ENCODE measurements at regions not wholly inside any gene's neighbourhood (a gene's known extent, or its start where the extent isn't known, plus 50 kb on each side); places are given as distances from the start of the nearest gene placed in this dataset.

DNA sequence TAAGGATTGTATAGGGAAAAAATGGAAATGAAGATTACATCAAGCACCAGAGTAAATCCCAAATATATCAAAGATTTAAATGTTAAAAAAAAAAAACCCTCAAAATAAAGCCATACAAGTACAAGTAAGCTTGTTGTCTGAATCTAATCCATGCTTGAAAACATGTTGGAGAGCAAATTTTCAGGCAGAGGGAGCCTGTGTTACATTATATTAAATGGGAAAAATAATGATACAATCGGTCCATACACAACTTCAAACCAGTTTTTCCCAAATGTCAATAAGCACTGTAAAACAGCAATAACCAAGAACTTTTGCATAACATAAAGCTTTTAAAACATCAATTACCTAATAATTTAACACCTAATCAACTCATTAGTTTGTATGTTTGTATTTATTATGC, 949.4 kb upstream of the ADGRL4 start:
- Histone ChIP-seq H3K27ac (no peak overlapping the region), H3K4me3 (no peak overlapping the region), H3K4me1 (no peaks in the 10 kb centered on the region), H3K27me3 (replicated peaks in 1 of 7) (no peaks in the 10 kb centered on the region), H3K9me3 (peaks cover 0 to 37% (median 17%) of the 10 kb centered on the region in 8 donors), H3K36me3 (no peaks in the 10 kb centered on the region)
- WGBS, 5 donors, result 65 to 88% (median 71%) methylated on average over 1 of the region's 1 CpG
- intact Hi-C loops (cut with DNase I; ENCODE audit: low total_unique reads), result no loop called here
- no peak for DNase-seq
- TF ChIP-seq POLR2A (IDR thresholded peaks at IDR 0.05) (no peak), POLR2AphosphoS5 (IDR thresholded peaks at IDR 0.05) (no peak)
- TF ChIP-seq, protein P1, sequence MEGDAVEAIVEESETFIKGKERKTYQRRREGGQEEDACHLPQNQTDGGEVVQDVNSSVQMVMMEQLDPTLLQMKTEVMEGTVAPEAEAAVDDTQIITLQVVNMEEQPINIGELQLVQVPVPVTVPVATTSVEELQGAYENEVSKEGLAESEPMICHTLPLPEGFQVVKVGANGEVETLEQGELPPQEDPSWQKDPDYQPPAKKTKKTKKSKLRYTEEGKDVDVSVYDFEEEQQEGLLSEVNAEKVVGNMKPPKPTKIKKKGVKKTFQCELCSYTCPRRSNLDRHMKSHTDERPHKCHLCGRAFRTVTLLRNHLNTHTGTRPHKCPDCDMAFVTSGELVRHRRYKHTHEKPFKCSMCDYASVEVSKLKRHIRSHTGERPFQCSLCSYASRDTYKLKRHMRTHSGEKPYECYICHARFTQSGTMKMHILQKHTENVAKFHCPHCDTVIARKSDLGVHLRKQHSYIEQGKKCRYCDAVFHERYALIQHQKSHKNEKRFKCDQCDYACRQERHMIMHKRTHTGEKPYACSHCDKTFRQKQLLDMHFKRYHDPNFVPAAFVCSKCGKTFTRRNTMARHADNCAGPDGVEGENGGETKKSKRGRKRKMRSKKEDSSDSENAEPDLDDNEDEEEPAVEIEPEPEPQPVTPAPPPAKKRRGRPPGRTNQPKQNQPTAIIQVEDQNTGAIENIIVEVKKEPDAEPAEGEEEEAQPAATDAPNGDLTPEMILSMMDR (IDR thresholded peaks at IDR 0.05 in 8 of 11, conservative IDR thresholded peaks at IDR 0.05 in 3 of 11), result no peak

DNA sequence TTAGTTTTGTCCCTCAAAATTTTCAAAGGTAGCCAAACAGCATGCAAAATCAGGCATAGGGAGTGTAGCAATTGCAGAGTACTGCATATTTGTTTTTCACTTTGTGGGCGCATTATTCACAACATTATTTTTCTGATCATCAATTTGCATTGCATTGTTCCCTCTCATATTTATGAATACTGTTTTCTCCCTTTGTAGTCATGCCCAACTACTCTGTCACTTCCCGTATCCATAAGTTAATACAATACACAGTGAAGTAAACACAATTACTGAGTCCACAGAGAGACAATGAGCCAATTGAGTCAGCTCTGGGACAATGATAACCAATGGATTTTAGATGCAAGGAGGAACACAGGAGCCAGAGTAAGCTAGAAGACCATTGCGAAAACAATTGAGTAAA, 944.0 kb upstream of the ADGRL4 start:
- H3K27me3 ChIP-seq (replicated peaks in 1 of 7), result no peaks in the 10 kb centered on the region
- TF ChIP-seq, protein P1 (IDR thresholded peaks at IDR 0.05 in 8 of 11, conservative IDR thresholded peaks at IDR 0.05 in 3 of 11), result no peak
- TF ChIP-seq POLR2AphosphoS5 (IDR thresholded peaks at IDR 0.05), result no peak
- TF ChIP-seq POLR2A (IDR thresholded peaks at IDR 0.05), result no peak
- intact Hi-C loops (cut with DNase I; ENCODE audit: low total_unique reads), result no loop called here
- no peaks in the 10 kb centered on the region for H3K4me1 ChIP-seq
- WGBS, 5 donors, result 84 to 94% (median 92%) methylated on average over 3 of the region's 3 CpGs
- no peaks in the 10 kb centered on the region for H3K36me3 ChIP-seq
- DNase-seq, result no peak
- H3K4me3 ChIP-seq, result no peak overlapping the region
- no peak overlapping the region for H3K27ac ChIP-seq
- H3K9me3 ChIP-seq, result peaks cover 0 to 15% (median 0%) of the 10 kb centered on the region in 8 donors

DNA sequence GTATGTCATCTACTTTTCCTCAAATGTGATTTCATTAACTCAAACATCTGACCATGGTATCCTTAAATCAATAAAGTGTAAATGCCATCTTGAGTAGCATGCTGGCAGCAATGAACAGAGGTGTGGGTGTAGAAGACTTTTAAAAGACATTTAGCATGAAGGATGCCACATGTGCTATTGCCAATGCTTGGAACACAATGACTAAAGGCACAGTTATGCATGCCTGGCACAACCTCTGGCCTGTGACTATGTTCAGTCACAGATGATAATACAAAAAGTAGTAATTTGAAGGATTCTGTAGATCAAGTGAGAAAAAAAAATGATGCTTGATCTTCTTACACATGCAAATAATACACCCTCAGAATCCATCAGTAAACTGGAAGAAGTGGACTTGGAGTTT, 938.9 kb upstream of the ADGRL4 start:
- no peaks in the 10 kb centered on the region for H3K4me1 ChIP-seq
- no peaks in the 10 kb centered on the region for H3K36me3 ChIP-seq
- intact Hi-C loops (cut with DNase I; ENCODE audit: low total_unique reads), result no loop called here
- no peaks in the 10 kb centered on the region for H3K27me3 ChIP-seq (replicated peaks in 1 of 7)
- H3K27ac ChIP-seq, result no peak overlapping the region
- no peak for DNase-seq
- H3K4me3 ChIP-seq, result no peak overlapping the region
- peaks cover 0 to 3% (median 0%) of the 10 kb centered on the region in 8 donors for H3K9me3 ChIP-seq
- TF ChIP-seq POLR2A (IDR thresholded peaks at IDR 0.05) (no peak), POLR2AphosphoS5 (IDR thresholded peaks at IDR 0.05) (no peak)
- TF ChIP-seq, protein P1 (IDR thresholded peaks at IDR 0.05 in 8 of 11, conservative IDR thresholded peaks at IDR 0.05 in 3 of 11), result no peak

GRCh38 chr1:79929356-79929755, 922.8 kb upstream of the ADGRL4 start:
- Histone ChIP-seq H3K27ac (no peak overlapping the region), H3K36me3 (no peaks in the 10 kb centered on the region), H3K9me3 (peaks cover 0 to 29% (median 8%) of the 10 kb centered on the region in 8 donors), H3K4me3 (no peak overlapping the region), H3K27me3 (replicated peaks in 1 of 7) (no peaks in the 10 kb centered on the region), H3K4me1 (no peaks in the 10 kb centered on the region)
- TF ChIP-seq POLR2A (IDR thresholded peaks at IDR 0.05), result no peak
- TF ChIP-seq, protein P1 (IDR thresholded peaks at IDR 0.05 in 8 of 11, conservative IDR thresholded peaks at IDR 0.05 in 3 of 11), result no peak
- TF ChIP-seq POLR2AphosphoS5 (IDR thresholded peaks at IDR 0.05), result no peak
- intact Hi-C loops (cut with DNase I; ENCODE audit: low total_unique reads), result no loop called here
- DNase-seq, result no peak
- 81 to 95% (median 88%) methylated on average over 2 of the region's 2 CpGs for WGBS, 5 donors
